GM21576 (cell line): ENCODE measurements at regions not wholly inside any gene's neighbourhood (a gene's known extent, or its start where the extent isn't known, plus 50 kb on each side); places are given as distances from the start of the nearest gene placed in this dataset.

Experiments
- ATAC-seq: cut with Tn5 transposase; IDR thresholded peaks from one replicate; pipeline ENCODE4 v1.9.1; 2021; ENCODE audit warnings: mild to moderate bottlenecking, moderate library complexity; ENCODE audit not compliant: unreplicated experiment

DNA sequence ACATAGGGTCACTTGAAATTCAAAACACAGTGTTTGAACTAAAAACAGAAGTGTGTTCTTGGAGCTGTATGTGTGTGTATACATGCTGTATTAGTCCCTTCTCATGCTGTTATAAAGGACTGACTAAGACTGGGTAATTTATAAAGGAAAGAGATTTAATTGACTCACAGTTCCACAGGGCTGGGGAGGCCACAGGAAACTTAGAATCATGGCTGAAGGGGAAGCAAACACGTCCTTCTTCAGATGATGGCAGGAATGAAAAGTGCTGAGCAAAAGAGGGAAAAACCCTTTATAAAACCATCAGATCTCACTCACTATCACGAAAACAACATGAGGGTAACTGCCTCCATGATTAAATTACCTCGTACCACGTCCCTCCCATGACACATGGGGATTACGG is 224.1 kb downstream of the BCAT1 start:
- ATAC-seq = no peak

- no peak for ATAC-seq
Observed at GRCh38 chr12:24723759-24724158, 225.1 kb downstream of the BCAT1 start.

- no peak for ATAC-seq
Observed at GRCh38 chr12:24721191-24721590, 227.7 kb downstream of the BCAT1 start.

- ATAC-seq = peak; percentile 96
Observed at GRCh38 chr12:24719293-24719721, 229.6 kb downstream of the BCAT1 start.

DNA sequence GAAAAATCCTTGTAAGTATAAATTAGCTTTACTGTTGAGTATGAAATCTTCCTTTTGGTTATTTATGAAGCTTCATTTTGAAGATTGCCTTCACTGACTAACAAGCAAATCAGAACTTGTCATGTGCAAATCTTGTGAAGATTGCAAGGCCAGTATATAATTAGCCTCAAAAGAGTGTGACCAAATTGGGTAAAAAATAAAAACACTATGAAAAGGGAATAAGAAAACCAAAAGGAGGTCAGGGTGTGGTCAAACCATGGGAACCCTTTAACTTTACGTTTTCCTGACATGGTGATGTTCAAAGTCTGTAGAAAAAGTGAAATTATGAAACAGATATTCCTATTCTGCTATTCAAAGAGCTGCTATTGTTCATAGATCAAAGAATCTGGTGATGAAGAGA is 230.3 kb downstream of the BCAT1 start:
- no peak for ATAC-seq

- no peak for ATAC-seq
Observed at GRCh38 chr12:24714237-24714636, 234.7 kb downstream of the BCAT1 start.

DNA sequence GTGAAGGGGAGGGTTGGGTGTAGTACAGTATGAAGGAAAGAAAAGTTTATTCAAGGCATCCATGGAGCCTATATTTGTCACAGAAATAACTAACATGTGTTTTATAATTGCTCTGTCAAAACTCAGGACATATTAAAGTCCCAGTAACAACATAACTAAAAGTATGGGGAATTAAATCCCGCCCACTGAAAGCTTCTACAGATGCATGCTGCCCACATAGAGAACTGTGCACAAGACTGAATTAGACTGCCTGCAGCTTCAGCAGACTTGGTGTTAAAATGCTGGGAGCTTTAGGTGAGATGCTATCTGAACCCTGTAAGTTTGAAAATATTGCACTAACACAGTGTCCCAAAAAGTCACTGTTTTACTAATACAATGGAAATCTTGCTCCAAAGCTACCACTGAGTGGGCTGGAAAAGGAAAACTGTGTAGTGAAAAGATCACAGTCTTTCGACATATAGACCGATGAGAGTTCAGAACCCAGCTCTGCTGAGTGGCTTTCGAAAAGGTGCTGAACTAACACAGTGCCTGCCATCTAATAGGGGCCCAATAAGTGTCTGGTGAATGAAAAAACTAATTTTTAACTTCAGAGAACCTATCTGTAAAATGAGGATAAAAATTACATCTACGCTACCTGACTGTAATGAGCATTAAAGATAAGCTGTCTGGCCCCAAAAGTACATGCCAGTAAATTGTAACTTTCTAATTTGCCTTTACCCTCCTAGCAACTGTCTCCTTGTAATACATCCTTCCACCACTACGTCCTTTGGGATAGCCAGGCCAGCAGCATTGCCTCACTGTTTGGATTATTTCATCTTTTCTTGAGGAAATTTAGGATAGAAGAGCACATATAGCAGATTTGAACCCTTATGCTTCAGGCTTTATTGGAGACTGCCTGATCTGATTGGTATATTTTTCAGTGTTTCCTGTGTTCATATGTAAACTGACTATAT is 237.6 kb downstream of the BCAT1 start:
- ATAC-seq = no peak

- no peak for ATAC-seq
Observed at GRCh38 chr12:24709216-24709615, 239.7 kb downstream of the BCAT1 start.

DNA sequence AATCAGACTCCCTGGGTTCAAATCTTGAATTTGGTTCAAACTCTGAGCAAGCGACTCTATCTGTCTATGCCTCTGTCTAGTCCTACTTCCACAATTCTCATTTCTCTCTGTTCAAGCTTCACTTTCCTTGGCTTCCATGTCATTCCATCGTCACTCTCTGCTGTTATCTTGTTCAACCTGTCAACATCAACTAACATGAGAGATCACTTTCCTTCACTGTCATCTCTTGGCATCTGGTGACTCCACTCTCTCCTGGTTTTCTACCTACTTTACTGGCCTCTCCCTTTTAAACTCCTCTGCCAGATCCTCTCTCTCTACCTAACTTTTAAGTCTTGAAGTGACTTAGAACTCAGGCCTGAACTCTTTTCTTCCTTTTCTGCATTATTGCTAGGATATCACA is 240.2 kb downstream of the BCAT1 start:
- ATAC-seq = no peak

DNA sequence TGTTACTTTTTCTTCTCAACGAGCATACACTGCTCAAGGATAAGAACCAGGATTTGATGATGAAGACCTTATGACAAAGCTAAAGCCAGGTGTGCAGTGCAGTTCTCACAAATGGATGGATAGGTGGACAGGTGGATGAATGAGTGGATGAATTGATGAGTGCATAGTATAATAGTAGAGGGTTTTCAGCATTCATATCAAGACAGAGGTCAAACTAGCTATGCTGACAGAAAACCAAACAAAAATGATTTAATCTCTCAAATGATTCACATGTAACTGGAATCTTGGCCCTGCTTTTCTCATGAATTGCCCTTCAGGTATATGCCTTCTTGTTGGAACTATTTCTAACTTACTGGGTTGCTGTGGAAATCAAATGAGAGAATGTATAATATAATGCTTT is 240.9 kb downstream of the BCAT1 start:
- no peak for ATAC-seq

DNA sequence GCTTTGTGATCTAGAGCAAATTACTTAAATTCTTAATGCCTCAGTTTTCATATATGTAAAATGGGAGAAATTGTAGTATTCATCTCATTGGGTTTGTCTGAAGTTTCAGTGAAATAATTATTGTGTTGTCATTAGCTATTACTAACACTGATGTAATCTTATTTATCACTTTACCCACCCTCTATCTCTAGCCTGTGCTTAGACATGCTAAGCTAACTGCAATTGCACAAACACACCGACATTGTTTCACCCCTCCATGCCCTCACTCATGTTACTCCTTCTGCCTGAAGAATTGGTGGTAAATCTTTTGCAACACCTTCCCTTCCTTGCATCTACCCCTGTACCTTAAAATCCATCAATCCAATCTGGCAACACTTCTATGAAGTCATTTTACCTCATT is 241.6 kb downstream of the BCAT1 start:
- no peak for ATAC-seq

- ATAC-seq = peak; percentile 99
Observed at GRCh38 chr12:24705741-24706358, 243.1 kb downstream of the BCAT1 start.

DNA sequence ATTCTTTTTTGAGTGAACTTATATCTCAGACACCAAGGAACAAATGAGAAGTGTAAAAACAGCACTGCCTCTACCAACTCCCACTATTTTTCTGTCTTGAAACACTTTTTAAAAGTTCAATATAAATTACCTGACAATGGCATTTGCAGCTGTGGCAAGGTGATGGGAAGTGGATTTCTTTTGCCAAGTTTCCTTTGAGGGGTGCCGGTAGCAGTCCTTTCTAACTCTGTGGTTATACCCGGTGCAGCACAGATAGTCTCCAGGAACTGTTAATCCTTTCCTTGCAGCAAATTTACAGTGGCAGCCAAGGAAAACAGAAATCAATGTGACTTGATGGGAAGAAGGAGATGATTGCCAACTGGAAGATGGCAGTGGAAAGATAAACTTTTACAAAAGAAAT is 243.7 kb downstream of the BCAT1 start:
- no peak for ATAC-seq

GRCh38 chr12:24701343-24701742 is 247.6 kb downstream of the BCAT1 start:
- no peak for ATAC-seq

GRCh38 chr12:24698972-24699371 is 249.9 kb downstream of the BCAT1 start:
- ATAC-seq = no peak

- no peak for ATAC-seq
Observed at GRCh38 chr12:24697769-24698168, 251.1 kb downstream of the BCAT1 start.

DNA sequence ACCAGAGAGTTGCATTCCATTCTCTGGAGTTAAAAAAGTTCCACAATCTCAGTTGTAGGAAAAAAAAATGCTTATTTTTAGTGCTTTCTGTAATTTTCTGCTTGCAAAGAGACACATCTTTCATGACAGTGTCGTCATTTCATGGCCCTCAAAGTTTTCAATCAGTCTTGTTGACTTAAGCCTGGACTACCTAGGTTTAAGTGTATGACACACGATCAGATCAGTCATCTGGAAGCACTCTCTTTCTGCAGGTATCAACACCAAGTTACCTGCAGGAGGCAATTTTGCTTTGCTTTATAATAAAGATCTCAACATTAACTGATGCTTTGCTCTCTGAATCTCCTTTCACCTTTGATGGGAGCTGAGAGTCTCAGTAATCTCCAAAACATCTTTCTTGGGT is 251.6 kb downstream of the BCAT1 start:
- ATAC-seq = no peak

DNA sequence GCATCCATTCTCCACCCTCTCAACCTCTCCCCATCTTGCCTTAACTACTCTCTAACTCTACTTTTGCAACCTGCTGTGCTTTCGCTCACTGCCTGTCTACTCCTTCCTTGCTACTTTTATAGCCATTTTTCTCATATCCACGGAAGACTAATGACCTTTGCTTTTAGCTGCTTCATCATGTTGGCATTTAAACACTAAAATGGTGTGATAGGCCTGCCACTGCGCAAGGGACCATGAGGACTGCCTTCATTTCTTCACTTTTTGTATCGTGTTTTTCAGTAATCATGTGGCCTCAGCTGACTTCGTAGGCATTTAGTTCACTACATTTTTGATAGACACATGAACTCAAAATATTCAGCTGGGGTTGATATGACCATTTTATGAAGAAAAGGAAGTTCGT is 252.1 kb downstream of the BCAT1 start:
- ATAC-seq = no peak

GRCh38 chr12:24695657-24696329 is 253.1 kb downstream of the BCAT1 start:
- ATAC-seq = no peak

GRCh38 chr12:24695103-24695502 is 253.8 kb downstream of the BCAT1 start:
- no peak for ATAC-seq

GRCh38 chr12:24688601-24689000 is 260.3 kb downstream of the BCAT1 start:
- ATAC-seq = no peak

DNA sequence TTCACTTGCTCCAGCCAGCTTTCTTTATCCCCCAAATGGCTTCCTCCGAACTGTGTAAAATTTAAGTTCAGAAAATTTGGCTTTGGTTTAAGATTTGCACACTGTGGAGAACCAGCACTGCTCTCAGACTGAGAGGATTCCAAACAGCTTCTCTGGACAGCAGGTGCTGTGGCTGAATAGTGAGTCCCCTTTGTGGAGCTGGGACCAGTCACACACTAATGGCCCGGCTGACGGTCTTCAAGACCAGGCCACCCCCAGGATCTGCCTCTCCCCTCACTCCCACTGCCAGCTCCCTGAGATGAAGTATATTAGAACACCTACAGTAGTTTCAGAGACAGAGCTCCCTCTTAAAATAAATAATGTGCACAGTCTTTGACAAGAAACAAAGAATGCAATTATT is 267.3 kb downstream of the BCAT1 start:
- no peak for ATAC-seq
